ENCODE measurements at regions not wholly inside any gene's neighbourhood (a gene's known extent, or its start where the extent isn't known, plus 50 kb on each side); places are given as distances from the start of the nearest gene placed in this dataset.

- TF ChIP-seq CTCF (conservative IDR thresholded peaks at IDR 0.05; ENCODE audit: low read depth, low read length) (no peak), EZH2 (IDR thresholded peaks at IDR 0.05; ENCODE audit: borderline replicate concordance, low read depth, low read length, poor library complexity, severe bottlenecking) (no peak)
Observed at GRCh38 chr3:1963896-1964295, 134.8 kb upstream of the CNTN4 start.

Measured in A673 (cell line).